ENCODE measurements at regions not wholly inside any gene's neighbourhood (a gene's known extent, or its start where the extent isn't known, plus 50 kb on each side); places are given as distances from the start of the nearest gene placed in this dataset.
A peak's percentile ranks its signal among the peaks of the same experiment; 100 is the strongest.

DNA sequence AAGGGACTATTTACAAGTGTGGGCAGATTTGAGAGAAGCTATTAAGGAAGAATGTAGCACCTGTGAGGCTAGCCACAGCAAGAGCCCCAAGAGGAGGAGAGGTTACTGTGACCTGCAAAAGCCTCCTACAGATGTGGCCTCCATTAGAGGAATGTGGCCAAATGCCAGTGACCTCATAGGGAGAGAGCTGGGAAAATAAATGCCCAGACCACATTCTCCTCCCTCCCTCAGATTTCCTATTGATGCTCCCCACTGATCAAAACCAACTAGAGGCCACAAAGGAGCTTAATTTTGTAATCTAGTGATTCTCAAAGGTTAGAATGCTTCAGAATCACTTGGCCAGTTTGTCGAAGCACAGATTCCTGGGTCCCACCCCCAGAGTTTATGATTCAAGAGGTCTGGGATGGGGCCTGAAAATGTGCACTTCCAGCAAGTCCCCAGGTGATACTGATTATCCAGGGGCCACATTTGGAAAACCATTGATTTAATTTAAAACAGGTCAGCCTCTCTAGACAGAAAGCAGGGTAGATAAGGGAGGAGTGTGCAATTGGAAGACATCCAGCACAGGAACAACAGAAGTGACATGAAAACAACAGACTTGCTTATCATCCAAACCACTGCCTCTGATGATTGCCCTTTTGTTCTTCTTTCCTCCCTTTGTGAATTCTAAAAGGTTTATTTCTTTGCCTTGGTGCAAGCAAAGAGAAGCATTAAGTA is 61.2 kb upstream of the RBBP8 start:
- no peak for DNase-seq

DNA sequence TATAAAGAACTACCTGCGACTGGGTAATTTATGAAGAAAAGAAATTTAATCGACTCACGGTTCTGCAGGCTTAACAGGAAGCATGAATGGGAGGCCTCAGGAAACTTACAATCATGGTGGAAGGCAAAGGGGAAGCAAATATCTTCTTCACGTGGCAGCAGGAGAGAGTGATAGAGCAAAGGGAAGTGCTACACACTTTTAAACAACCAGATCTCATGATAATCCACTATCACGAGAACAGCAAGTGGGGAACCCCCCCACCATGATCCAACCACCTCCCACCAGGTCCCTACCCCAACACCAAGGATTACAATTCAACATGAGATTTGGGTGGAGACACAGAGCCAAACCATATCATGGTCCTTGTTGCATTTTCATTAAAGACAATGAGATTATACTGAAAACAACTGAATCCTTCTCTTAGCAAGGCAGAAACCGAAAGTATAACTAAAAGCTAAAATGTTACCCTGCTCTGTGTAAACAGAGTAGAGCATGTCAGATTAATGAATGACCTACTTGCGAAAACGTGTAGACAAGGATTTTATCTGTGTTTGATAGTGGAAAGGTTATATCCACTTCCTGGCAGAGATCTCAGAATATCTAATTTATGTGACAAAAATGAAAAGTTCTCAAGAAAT is 60.1 kb upstream of the RBBP8 start:
- peak; percentile 4 for DNase-seq

DNA sequence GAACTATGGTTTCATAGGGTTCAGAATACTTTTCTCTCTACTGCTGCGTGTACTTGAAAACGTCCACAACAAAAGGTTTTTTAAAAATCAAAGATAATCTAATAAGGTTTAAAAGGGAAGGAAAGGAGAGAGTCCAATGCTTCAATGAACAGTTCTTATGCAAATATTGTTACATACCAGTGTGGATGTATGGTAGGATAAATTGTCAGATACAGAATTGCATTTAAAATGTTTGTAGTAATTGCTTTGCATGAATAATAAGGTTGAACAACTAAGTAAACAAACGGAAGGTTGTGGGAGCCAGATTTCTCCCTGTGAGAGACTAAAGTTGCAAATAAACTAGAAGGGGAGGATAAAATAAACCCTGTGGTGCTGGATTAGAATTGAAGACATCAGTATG is 53.8 kb upstream of the RBBP8 start:
- DNase-seq = no peak

DNA sequence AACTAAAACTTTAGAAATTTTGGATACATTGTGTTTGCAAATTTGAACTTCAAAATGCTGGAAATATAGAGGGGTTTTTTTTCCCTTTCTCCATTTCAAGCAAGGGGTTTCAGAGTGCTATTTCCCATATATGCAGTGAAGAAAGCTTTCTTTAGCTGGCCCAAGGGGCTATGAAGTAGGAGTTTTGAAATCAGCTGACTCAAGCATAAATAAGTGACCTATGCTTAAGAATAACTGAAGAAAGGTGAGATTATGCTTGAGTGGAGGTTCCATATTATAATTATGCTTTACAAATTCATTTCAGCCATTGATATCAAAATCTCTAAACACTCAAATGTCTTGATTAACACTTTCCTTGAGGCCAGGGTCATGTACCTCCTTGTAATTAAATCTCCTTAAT is 51.0 kb upstream of the RBBP8 start:
- no peak for DNase-seq

DNA sequence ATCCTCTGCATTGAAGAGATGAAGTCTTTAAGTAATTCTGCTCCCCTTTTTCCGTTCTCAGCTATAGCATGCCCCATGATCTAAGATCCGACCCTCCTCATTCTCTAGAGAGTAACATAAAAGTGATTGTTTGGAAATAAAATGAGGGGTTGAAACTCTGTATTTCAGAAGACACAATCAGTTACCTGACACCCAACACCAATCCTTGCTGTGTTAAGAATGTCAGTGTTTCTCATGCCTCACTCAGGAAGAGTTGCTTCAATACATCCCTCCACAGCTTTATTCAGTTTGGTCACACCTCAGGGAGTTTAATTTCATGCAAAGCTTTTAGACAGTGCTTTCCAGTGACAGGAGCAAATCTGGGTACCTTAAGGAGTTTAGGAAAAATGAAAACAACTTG is 49.9 kb upstream of the RBBP8 start:
- DNase-seq = no peak
